HUDEP-2 (cell line): ENCODE measurements at regions not wholly inside any gene's neighbourhood (a gene's known extent, or its start where the extent isn't known, plus 50 kb on each side); places are given as distances from the start of the nearest gene placed in this dataset.
"Not testable (repeated sequence)": the region's sequence is repeated elsewhere in the genome, so short reads cannot be mapped to it uniquely, and the experiment has no call there.

Experiments
- DNase-seq, 76 experiments: peaks; one replicate each; lab custom pipeline; 2025; ENCODE audit not compliant: unreplicated experiment in 76 of 76; lab: John Stamatoyannopoulos, UW

DNA sequence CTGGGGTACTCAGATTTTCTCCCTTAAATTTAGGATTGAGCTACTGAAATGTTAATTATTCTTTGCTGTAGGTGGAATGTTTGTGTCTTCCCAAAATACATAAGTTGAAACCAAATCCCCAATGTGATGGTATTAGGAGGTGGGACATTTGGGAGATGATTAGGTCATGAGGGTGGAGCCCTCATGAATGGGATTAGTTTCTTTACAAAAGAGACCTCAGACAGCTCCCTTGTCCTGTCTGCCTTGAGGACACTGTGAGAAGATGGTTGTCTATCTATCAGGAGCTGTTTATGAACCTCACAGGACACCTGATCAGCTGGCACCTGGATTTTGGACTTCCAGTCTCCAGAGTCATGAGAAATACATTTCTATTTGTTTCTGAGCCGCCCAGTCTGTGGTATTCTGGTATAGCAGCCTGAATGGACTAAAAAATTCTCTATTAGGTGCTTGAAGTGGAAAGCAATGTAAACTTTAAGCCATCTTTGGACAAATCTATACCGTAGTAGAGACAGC, 99.2 kb upstream of the UXS1 start:
- DNase-seq = no peak

DNA sequence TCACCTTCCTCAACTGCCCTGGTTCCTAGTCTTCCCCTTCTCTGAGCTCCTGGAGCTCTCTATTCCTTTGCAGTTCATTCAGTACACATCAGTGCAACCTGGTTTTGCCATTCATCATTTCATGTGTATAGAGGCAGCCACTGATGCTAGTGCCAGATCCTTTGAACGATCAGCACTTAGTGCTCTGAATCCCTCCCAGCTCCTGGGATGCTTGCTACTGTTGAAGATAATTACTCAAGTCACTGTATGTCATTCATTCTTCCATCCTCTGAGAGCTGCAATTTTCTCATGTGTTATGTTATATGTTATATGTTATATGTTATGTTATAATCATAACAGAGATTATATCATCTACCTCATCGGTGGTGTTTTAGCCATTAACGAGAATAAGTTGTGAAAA, 98.5 kb upstream of the UXS1 start:
- no peak for DNase-seq

DNA sequence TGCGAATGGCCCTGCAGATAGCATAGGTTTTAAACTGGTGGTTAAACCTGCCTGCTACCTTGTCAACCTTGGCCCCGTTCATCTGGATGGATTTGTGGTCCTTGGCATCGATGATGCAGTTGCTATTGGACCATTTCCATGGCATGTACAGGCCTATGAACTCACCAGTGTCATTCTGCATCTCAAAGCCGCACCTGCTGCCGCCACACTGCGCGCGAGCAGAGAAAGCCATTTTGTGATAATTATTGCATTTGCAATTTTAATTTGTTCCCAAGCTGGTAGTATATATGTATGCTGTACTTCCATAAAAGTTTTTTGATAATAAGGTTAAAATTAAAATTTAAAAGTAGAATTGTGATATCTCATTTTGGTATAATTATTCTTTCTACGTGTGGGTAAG, 94.8 kb upstream of the UXS1 start:
- DNase-seq = no peak

DNA sequence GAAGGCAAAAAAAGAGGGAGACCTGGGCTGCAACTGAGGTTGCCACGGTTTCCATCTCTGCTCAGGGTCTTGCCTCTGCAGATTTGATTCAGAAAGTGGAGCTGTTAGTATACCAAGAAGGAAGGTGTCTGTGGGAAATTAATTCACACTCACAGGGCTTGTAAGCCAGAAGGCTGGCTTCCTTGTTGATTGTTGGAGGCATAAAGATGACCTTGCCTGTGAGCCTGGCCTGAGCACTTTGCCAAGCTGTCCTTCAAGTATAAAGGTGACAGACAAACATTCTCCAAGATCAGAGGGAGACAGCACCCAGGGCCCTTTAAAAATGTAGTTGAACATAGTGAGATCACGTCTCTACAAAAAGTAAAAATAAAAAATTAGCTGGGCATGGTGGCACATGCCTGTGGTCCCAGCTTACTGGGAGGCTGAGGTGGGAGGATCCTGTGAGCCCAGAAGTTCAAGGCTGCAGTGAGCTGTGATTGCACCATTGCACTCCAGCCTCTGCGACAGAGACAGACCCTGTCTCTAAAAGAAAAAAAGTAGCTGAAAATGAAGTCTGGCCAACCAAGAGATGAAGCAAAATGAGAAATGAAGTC, 91.2 kb upstream of the UXS1 start:
- no peak for DNase-seq

DNA sequence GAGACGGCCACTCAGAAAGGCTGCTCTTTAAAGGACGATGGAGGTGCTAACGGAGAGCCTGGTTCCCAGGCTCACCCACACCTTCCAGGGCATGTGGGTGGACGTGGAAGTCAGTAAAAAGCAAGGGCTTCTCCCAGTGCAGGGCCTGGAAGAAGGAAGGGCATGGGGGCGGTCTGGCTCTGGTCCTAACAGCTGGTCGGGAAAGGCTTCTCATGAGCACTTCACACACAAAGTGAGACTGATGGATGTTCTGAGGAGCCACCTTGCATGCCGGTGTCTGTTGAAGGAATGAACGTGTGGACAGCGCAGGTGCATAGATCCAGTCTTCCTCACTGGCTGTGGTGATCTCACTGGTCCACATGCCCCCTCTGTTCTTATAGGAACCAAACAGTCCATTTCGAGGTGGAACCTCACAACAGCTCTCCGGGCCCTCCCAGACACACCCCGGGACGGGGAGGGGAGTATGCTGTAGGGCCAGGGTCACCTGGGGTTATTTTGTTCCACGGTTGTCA, 90.6 kb upstream of the UXS1 start:
- DNase-seq = no peak

DNA sequence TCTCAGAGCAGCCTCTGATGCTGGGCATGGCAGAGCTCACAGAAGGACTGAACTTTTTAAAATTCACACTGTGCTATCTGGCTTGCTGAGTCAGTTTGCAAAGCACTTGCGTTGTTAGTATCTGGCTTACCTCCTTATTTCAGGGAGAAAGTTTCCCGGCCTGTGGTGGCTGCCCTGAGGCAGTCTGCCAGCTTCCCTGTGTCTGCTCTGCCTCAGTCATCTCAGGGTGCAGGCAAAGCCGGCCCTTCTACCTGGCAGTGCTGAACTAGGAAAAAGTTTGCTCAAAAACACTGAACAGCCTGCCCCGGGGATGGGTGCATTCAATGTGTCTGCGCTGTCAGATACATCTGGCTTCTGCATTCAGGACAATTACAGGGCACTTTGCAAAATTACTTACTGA, 90.2 kb upstream of the UXS1 start:
- no peak for DNase-seq

DNA sequence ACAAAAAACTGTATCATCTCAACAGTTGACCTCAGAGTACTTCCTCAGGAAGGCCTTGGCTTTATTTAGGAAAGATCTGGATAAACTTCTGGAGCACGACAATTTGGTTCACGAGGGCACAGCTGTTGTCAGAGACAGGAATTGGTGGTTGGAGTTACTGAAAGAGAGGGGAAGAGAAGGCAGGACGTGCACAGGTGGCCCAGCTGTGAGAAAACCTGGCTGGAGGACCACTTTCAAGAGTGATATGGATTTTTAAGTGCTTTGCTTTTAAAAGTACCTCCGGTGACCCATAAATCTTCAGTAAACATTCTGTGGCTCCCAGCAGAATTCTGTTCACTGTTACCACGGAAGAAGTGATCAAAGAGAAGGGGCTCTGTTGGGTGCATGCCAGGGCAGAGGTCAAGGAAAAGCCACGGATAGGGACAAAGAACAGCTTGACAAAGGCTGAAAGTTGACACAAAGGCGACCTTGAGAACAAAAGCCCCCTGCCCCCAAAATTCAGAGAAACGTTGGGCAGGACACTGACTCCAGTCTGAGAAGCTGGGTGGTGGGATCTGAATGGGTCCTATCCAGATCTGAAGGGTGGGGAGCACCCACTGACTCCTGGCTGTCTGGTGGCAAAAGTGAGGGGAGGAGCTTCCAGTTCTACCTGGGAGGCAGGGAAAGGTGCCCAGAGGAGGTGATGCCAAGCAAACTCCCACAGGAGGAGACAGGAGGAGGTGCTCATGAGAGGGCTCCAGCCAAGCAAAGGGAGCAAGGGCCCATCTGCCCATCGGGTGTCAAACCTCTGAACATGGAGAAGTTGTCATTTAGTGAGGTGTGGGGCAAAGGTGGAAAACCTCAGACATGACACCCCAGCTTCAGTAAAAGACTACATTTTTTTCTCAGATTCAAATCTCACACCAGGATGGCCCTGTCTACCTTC, 89.4 kb upstream of the UXS1 start:
- DNase-seq = not testable (repeated sequence)

DNA sequence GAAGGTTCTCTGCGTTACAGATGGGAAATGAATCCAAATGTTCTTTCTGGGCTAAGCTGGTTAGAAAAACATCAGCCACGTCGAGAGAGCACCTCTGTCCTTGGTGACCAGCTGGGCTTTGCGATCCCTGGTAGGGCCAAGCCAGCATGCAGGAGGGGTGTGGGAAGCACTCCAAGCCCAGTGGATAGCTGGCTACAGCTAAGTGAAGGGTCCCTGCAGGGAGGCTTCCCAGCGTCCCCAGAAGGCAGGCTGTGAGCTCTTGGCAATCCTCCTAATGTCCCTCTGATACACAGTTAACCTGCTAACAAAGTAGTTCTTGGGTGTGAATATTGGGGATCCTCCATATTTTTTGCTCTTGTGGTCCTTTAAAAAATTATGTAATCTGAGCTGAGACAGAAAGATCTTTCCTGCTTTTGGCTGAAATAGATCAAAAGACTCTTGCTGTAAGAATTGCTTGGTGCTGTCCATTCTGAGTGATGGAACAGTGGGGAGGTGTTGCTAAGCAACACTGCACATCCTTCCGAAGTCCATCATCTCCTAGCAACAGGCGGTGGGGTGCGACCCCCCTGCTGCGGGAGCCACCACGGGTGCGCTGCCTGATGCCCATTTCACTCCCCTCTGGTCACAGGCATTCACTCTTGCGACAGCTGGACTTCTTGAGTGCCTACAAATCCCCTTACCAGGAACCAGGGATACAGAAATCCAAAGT, 88.5 kb upstream of the UXS1 start:
- DNase-seq = no peak

DNA sequence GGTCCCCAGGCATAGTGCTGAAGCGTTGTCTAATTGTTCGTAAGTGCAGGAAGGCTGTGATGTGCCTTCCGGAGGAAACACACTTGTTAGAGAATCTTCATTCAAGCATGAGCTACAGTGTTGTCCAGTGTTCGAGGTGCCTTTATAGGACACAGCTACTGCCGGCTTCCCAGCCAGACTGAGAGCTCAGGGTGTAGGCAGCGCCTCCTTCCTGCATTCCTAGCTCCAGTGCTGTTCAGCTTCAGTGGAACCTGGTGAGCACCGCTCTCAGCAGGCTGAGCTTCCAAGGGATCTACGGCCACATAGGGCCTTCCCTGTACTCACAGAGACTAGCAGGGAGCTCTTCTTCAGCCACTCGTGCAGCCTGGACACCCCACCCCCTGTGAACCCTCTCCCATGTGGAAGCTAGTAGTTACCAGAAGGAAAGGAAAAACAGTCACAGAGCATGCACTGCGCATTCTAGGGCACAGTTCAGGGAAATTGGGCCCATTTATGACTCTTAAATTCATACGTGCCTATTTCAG, 87.9 kb upstream of the UXS1 start:
- not testable (repeated sequence) for DNase-seq

DNA sequence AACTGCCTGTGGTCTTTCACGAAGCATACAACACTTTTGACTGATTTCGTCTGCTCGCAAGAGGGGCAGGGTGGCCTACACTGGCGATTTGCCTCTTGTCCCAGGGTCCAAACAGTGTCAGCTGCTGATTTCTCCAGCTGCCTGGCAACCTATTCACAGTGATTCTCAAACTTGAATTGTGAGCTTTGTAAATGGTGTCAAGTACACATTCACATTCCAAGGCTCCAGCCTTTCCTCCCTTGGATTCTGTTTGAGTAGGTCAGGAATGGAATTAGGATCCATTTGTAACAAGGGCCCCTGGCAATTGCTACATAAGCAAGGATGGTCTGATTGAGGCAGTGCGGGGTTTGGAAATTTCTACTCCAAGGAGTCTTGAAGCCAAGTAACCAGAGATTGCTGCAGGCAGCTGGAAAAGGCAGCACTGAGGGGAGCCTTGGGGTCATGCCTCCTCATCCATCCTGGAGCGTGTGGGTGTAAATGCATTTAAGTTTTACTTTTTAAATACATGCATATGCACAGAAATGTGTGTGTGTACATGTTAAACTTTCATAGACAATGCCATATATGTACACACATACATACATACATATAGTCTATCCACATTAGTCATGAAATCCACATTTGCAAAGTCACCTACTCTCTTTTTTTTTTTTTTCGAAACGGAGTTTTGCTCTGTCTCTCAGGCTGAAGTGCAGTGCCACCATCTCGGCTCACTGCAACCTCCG, 86.8 kb upstream of the UXS1 start:
- no peak for DNase-seq

DNA sequence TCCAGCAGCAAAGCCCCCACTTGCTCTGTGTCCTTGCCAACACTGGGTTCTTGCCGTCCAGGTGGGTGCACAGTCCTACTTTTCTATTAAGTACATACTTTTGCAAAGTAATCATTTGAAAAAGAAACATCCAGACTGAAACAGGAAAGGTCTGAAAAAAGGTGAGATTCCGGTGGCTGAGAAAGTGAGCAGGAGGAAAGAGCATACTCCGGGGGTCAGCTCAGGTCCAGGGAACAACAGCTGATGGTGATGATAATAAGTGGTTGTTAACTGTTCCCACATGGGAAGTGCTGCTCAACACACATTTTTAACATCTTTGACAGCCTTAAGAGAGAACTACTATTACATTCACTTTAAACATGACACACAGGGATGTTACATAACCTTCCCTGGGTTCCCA, 86.1 kb upstream of the UXS1 start:
- DNase-seq = no peak

DNA sequence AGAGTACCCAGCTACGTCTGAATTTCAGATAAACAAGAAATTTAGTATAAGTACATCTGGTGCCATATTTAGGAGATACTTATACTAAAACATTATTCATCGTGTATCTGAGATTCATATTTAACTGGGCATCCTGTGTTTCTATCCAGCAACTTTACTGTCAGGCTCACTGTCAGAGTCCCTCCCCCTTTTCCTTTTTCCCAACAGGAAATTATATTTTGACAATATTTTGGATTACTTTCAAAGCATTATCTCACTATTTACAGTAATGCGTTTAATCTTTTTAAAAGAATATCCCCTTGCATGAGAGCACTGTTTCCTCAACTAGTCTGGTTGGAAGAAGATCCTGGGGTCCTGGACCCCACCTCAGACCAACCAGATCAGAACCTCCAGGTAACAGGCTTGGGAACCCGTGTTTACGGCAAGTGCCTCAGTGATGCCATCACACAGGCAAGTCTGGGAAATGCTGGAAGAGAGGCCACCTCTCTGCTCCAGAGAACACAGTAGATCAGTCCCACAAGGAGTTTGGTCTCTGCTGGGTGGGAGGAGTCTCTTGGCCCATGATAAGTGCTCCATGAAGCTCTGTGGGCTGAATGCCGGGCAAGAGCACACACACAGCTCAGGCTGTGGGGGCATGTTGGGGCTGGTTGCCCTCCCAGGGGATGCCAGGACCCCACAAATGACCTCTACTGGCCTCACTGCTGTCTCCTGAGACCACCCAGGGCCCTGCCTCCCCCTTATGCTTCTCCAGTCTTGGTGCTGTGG, 84.2 kb upstream of the UXS1 start:
- DNase-seq = no peak

DNA sequence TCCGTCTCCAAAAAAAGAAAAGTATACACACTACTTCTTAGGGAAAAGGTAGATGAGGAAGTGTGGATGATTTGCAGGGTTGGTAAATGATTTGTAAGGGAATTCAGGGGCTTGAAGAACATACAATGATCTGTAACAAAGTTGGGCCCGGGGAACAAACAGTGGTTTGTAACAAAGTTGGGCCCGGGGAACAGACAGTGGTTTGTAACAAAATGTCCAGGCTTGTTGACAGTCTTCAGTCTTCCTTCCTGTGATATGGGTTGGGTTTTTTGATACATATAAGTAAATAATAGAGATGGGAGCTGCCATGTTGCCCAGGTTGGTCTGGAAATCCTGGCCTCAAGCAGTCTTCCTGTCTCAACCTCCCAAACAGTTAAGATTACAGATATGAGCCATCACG, 83.3 kb upstream of the UXS1 start:
- no peak for DNase-seq

DNA sequence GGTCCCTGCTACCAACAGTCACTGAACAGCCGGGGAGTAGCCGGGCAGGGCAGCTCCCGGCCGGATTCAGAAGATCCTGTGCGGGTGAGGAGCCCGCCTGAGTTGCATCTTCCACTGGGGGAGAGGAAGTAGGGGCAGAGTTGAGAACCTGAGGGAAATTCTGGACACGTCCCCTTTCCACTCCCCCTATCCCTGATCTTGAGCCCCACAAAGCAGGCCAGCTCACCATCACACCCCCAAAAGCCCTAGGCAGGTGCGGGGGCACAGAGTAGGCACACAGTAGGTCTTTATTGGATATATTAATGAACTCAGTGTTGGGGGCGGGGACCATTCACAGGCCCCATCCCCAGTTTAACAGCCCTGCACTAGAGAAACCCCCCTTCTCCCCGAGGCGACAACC, 81.9 kb upstream of the UXS1 start:
- no peak for DNase-seq

DNA sequence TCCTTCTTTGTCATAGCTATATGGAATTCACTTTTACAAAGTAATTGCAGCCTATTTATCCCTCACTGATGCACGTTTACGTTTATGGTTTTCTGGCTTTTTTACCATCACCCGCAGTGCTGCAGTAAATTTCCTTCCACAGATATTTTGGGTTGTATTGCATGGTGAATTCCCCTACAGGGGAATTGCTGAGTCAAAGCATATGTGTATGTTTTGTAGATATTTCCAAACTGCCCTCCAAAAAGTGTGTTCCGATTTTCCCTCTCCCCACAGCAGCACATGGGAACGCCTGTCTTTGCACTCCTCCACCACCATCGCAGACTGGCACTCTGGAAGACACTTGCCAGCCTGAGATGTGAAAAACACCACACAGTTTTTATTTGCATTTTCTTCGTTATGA, 80.6 kb upstream of the UXS1 start:
- no peak for DNase-seq

DNA sequence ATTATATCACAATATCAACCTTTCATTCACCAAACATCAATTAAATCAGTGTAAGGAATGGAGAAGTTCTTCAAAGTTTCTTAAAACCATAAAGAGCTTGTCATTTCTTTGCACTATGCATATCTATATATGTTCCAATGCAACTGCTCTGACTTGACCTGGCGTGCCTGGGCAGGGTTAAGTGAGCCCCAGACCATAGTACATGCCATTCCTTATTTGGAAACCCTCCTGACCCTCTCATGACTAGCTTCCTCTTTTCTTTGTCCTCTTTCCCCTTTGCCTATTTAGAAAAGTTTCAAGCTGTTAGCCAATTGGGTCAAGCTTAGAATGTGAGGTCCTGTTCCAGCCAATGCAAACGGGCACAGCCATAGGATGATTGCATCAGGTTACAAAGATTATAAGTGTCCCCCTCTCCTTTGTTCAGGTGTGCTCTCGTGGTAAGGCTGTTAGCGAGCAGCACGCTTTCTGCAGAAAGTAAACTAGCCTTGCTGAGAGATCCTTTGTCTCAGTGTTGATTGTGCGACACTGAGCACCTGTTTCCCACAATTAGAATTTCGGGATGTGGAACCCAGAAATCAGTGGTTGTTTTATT, 78.2 kb upstream of the UXS1 start:
- DNase-seq = no peak

DNA sequence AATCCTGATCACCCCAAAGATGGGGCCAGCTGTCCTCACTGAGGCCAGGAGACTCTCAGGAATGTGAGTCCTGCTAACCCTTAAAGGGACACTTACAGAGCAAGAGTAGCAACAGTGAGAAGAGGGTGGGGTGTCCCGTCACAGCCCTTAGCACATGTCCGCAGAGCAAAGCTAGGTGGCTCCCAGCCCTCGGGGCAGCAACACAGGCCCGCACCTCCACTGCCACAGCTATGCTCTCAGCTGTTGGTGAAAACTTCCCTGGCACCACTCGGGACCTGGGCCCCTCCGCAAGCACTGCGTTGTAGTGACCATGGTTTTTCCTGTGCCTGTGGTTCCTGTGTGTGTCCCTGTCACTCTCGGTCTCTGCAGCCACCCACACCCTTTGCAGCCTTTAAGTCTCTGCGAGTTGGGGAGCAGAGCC, 76.4 kb upstream of the UXS1 start:
- DNase-seq = no peak

DNA sequence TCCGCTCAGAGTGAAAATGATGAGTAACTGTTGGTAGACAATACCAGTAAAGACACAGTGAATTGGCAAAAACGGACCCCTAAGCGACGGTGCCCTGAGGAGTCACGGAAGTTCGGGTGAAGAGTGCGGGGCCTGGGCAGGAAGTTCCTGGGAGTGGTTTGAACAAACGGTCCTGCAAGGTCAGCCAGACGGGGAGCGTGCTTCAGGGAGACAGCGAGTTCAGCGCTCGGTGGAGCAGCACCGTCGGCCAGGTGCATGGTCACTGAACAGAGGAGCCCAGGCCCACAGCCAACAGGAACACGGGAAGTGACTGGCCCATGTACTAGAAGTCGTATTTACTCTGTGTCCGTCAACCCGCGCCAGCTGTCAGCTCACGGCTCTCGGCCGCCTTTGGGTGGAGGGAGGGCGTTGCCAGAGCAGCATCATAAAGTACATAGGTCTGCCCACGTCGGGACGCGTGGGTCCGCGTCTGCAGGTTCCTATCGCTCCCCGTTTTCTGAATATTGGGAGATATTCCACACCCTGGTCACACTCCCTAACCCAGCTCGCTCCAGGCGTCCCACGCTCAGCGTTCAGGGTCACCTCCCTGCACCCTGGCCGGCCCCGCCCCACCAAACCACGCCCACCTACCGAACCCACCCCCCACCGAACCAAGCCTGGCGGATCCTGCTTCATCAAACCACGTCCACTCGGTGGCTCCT, 75.6 kb upstream of the UXS1 start:
- peak in 3 of 76 experiments; percentile 0 to 6 (median 3) for DNase-seq

DNA sequence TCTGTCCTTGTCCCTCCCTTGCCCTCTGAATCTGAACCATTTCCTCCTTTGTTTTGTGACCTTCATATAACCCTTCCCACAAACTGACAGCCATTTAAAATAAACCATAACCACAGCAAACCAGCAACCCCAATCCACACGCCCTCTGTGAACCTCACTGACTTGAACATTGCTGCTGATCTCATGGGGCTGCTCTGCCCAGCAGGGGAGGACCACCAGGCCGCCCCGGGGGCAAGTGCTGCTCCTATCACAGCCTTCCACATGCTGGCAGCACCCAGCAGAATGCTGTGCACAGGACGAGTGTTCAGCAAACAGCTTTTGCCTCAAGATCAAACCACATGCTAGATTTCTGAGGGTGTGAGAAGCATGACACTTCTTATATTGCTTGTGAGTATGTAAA, 73.9 kb upstream of the UXS1 start:
- DNase-seq = no peak
